ENCODE measurements at regions not wholly inside any gene's neighbourhood (a gene's known extent, or its start where the extent isn't known, plus 50 kb on each side); places are given as distances from the start of the nearest gene placed in this dataset.

- H3K36me3 ChIP-seq (ENCODE audit: control insufficient read depth, insufficient read depth, low read length) = no peaks in the 10 kb centered on the region
- H3K4me3 ChIP-seq (ENCODE audit: low read length) = no peak overlapping the region
- no peak overlapping the region for H3K27ac ChIP-seq (ENCODE audit: low read length)
- no peaks in the 10 kb centered on the region for H3K4me1 ChIP-seq (ENCODE audit: control insufficient read depth, insufficient read depth, low read length)
- H3K27me3 ChIP-seq (ENCODE audit: control insufficient read depth, insufficient read depth, low read length) = no peaks in the 10 kb centered on the region
- H3K9me3 ChIP-seq (ENCODE audit: control insufficient read depth, insufficient read depth, low read length) = no peaks in the 10 kb centered on the region
- DNase-seq (ENCODE audit: low read depth, low spot score) = no peak
These were observed 197.9 kb upstream of the KLF6 start for GRCh38 chr10:3982746-3983442.

GRCh38 chr10:3981300-3981699 is 196.3 kb upstream of the KLF6 start:
- H3K4me1 ChIP-seq (ENCODE audit: control insufficient read depth, insufficient read depth, low read length) = no peaks in the 10 kb centered on the region
- H3K36me3 ChIP-seq (ENCODE audit: control insufficient read depth, insufficient read depth, low read length) = no peaks in the 10 kb centered on the region
- no peaks in the 10 kb centered on the region for H3K27me3 ChIP-seq (ENCODE audit: control insufficient read depth, insufficient read depth, low read length)
- no CpG with 5 or more reads among the region's 10 CpGs for WGBS (ENCODE audit: insufficient coverage, insufficient read length)
- no peak for DNase-seq (ENCODE audit: low read depth, low spot score)
- no peak overlapping the region for H3K4me3 ChIP-seq (ENCODE audit: low read length)
- no peak overlapping the region for H3K27ac ChIP-seq (ENCODE audit: low read length)
- H3K9me3 ChIP-seq (ENCODE audit: control insufficient read depth, insufficient read depth, low read length) = no peaks in the 10 kb centered on the region

GRCh38 chr10:3980660-3981059 is 195.7 kb upstream of the KLF6 start:
- Histone ChIP-seq H3K4me3 (ENCODE audit: low read length) (no peak overlapping the region), H3K9me3 (ENCODE audit: control insufficient read depth, insufficient read depth, low read length) (no peaks in the 10 kb centered on the region), H3K4me1 (ENCODE audit: control insufficient read depth, insufficient read depth, low read length) (no peaks in the 10 kb centered on the region), H3K27me3 (ENCODE audit: control insufficient read depth, insufficient read depth, low read length) (no peaks in the 10 kb centered on the region), H3K36me3 (ENCODE audit: control insufficient read depth, insufficient read depth, low read length) (no peaks in the 10 kb centered on the region), H3K27ac (ENCODE audit: low read length) (no peak overlapping the region)
- DNase-seq (ENCODE audit: low read depth, low spot score) = no peak
- no CpG with 5 or more reads among the region's 1 CpG for WGBS (ENCODE audit: insufficient coverage, insufficient read length)

- Histone ChIP-seq H3K36me3 (ENCODE audit: control insufficient read depth, insufficient read depth, low read length) (no peaks in the 10 kb centered on the region), H3K27ac (ENCODE audit: low read length) (no peak overlapping the region), H3K4me3 (ENCODE audit: low read length) (no peak overlapping the region), H3K9me3 (ENCODE audit: control insufficient read depth, insufficient read depth, low read length) (no peaks in the 10 kb centered on the region), H3K4me1 (ENCODE audit: control insufficient read depth, insufficient read depth, low read length) (no peaks in the 10 kb centered on the region), H3K27me3 (ENCODE audit: control insufficient read depth, insufficient read depth, low read length) (no peaks in the 10 kb centered on the region)
- DNase-seq (ENCODE audit: low read depth, low spot score) = no peak
- WGBS (ENCODE audit: insufficient coverage, insufficient read length) = no CpG with 5 or more reads among the region's 4 CpGs
These were observed 195.1 kb upstream of the KLF6 start for GRCh38 chr10:3980144-3980543.

- no peak overlapping the region for H3K4me3 ChIP-seq (ENCODE audit: low read length)
- H3K36me3 ChIP-seq (ENCODE audit: control insufficient read depth, insufficient read depth, low read length) = no peaks in the 10 kb centered on the region
- no peaks in the 10 kb centered on the region for H3K27me3 ChIP-seq (ENCODE audit: control insufficient read depth, insufficient read depth, low read length)
- no peaks in the 10 kb centered on the region for H3K4me1 ChIP-seq (ENCODE audit: control insufficient read depth, insufficient read depth, low read length)
- DNase-seq (ENCODE audit: low read depth, low spot score) = no peak
- H3K9me3 ChIP-seq (ENCODE audit: control insufficient read depth, insufficient read depth, low read length) = no peaks in the 10 kb centered on the region
- no peak overlapping the region for H3K27ac ChIP-seq (ENCODE audit: low read length)
- no CpG with 5 or more reads among the region's 4 CpGs for WGBS (ENCODE audit: insufficient coverage, insufficient read length)
These were observed 193.8 kb upstream of the KLF6 start for GRCh38 chr10:3978761-3979160.

GRCh38 chr10:3978174-3978573 is 193.2 kb upstream of the KLF6 start:
- Histone ChIP-seq H3K4me1 (ENCODE audit: control insufficient read depth, insufficient read depth, low read length) (no peaks in the 10 kb centered on the region), H3K27me3 (ENCODE audit: control insufficient read depth, insufficient read depth, low read length) (no peaks in the 10 kb centered on the region), H3K36me3 (ENCODE audit: control insufficient read depth, insufficient read depth, low read length) (no peaks in the 10 kb centered on the region), H3K9me3 (ENCODE audit: control insufficient read depth, insufficient read depth, low read length) (no peaks in the 10 kb centered on the region), H3K4me3 (ENCODE audit: low read length) (no peak overlapping the region), H3K27ac (ENCODE audit: low read length) (no peak overlapping the region)
- DNase-seq (ENCODE audit: low read depth, low spot score) = no peak
- no CpG with 5 or more reads among the region's 1 CpG for WGBS (ENCODE audit: insufficient coverage, insufficient read length)

- Histone ChIP-seq H3K27me3 (ENCODE audit: control insufficient read depth, insufficient read depth, low read length) (no peaks in the 10 kb centered on the region), H3K9me3 (ENCODE audit: control insufficient read depth, insufficient read depth, low read length) (no peaks in the 10 kb centered on the region)
- WGBS (ENCODE audit: insufficient coverage, insufficient read length) = no CpG with 5 or more reads among the region's 6 CpGs
These were observed 192.8 kb upstream of the KLF6 start for GRCh38 chr10:3977761-3978160.

GRCh38 chr10:3976718-3977117 is 191.7 kb upstream of the KLF6 start:
- no peak overlapping the region for H3K27ac ChIP-seq (ENCODE audit: low read length)
- no CpG with 5 or more reads among the region's 1 CpG for WGBS (ENCODE audit: insufficient coverage, insufficient read length)
- no peaks in the 10 kb centered on the region for H3K4me1 ChIP-seq (ENCODE audit: control insufficient read depth, insufficient read depth, low read length)
- no peak overlapping the region for H3K4me3 ChIP-seq (ENCODE audit: low read length)
- H3K36me3 ChIP-seq (ENCODE audit: control insufficient read depth, insufficient read depth, low read length) = no peaks in the 10 kb centered on the region
- H3K27me3 ChIP-seq (ENCODE audit: control insufficient read depth, insufficient read depth, low read length) = no peaks in the 10 kb centered on the region
- no peaks in the 10 kb centered on the region for H3K9me3 ChIP-seq (ENCODE audit: control insufficient read depth, insufficient read depth, low read length)
- DNase-seq (ENCODE audit: low read depth, low spot score) = no peak

More at GRCh38 chr10:3977761-3978160, 192.8 kb upstream of the KLF6 start:
- Histone ChIP-seq H3K36me3 (ENCODE audit: control insufficient read depth, insufficient read depth, low read length) (no peaks in the 10 kb centered on the region), H3K27ac (ENCODE audit: low read length) (no peak overlapping the region), H3K4me3 (ENCODE audit: low read length) (no peak overlapping the region), H3K4me1 (ENCODE audit: control insufficient read depth, insufficient read depth, low read length) (no peaks in the 10 kb centered on the region)
- no peak for DNase-seq (ENCODE audit: low read depth, low spot score)

- H3K4me1 ChIP-seq (ENCODE audit: control insufficient read depth, insufficient read depth, low read length) = no peaks in the 10 kb centered on the region
- no peak overlapping the region for H3K27ac ChIP-seq (ENCODE audit: low read length)
- DNase-seq (ENCODE audit: low read depth, low spot score) = no peak
- H3K36me3 ChIP-seq (ENCODE audit: control insufficient read depth, insufficient read depth, low read length) = no peaks in the 10 kb centered on the region
- H3K4me3 ChIP-seq (ENCODE audit: low read length) = no peak overlapping the region
- no peaks in the 10 kb centered on the region for H3K27me3 ChIP-seq (ENCODE audit: control insufficient read depth, insufficient read depth, low read length)
- no peaks in the 10 kb centered on the region for H3K9me3 ChIP-seq (ENCODE audit: control insufficient read depth, insufficient read depth, low read length)
- no CpG with 5 or more reads among the region's 3 CpGs for WGBS (ENCODE audit: insufficient coverage, insufficient read length)
These were observed 191.2 kb upstream of the KLF6 start for GRCh38 chr10:3976171-3976570.

- DNase-seq (ENCODE audit: low read depth, low spot score) = no peak
- Histone ChIP-seq H3K27me3 (ENCODE audit: control insufficient read depth, insufficient read depth, low read length) (no peaks in the 10 kb centered on the region), H3K9me3 (ENCODE audit: control insufficient read depth, insufficient read depth, low read length) (no peaks in the 10 kb centered on the region), H3K36me3 (ENCODE audit: control insufficient read depth, insufficient read depth, low read length) (no peaks in the 10 kb centered on the region), H3K4me3 (ENCODE audit: low read length) (no peak overlapping the region), H3K27ac (ENCODE audit: low read length) (no peak overlapping the region), H3K4me1 (ENCODE audit: control insufficient read depth, insufficient read depth, low read length) (no peaks in the 10 kb centered on the region)
- WGBS (ENCODE audit: insufficient coverage, insufficient read length) = no CpG with 5 or more reads among the region's 9 CpGs
These were observed 190.0 kb upstream of the KLF6 start for GRCh38 chr10:3975016-3975415.
